OCI-LY1 (cell line): ENCODE measurements at regions not wholly inside any gene's neighbourhood (a gene's known extent, or its start where the extent isn't known, plus 50 kb on each side); places are given as distances from the start of the nearest gene placed in this dataset.

Experiments
- H2AFZ ChIP-seq: fragments of 200-600 bp; sonication (generic), shearing (Covaris generic); 2 replicates; pipeline ENCODE4 v1.6.0; 2014; ENCODE audit warnings: antibody characterized with exemption, mild to moderate bottlenecking, low read length
- H3F3A ChIP-seq: fragments of 200-600 bp; sonication (generic), shearing (Covaris generic); 2 replicates; pipeline ENCODE4 v1.6.0; 2014; ENCODE audit warnings: mild to moderate bottlenecking, antibody characterized with exemption, low read length, moderate library complexity; ENCODE audit not compliant: insufficient read depth
- H3K27ac ChIP-seq: fragments of 200-600 bp; sonication (generic); 2 replicates; pipeline ENCODE4 v1.5.1; 2014; ENCODE audit warnings: low read length, mixed run types, mild to moderate bottlenecking, low read depth; ENCODE audit not compliant: poor library complexity, severe bottlenecking
- H3K27me3 ChIP-seq: fragments of 200-600 bp; sonication (generic); 2 replicates; pipeline ENCODE4 v1.6.0; 2014; ENCODE audit warnings: antibody characterized with exemption, mild to moderate bottlenecking, low read length, moderate library complexity; ENCODE audit not compliant: insufficient read depth
- H3K36me3 ChIP-seq: fragments of 200-600 bp; sonication (generic); 2 replicates; pipeline ENCODE4 v1.6.1; 2014; ENCODE audit warnings: mild to moderate bottlenecking, antibody characterized with exemption, low read length, moderate library complexity, mixed read lengths; ENCODE audit not compliant: insufficient read depth
- H3K4me1 ChIP-seq: fragments of 200-600 bp; sonication (generic); 2 replicates; pipeline ENCODE4 v1.5.1; 2014; ENCODE audit warnings: mild to moderate bottlenecking, low read length, moderate library complexity; ENCODE audit not compliant: insufficient read depth, severe bottlenecking
- H3K4me2 ChIP-seq: fragments of 200-600 bp; sonication (generic), shearing (Covaris generic); 2 replicates; pipeline ENCODE4 v1.6.1; 2014; ENCODE audit warnings: low read length
- H3K4me3 ChIP-seq: fragments of 200-600 bp; sonication (generic); 2 replicates; pipeline ENCODE4 v1.5.1; 2014; ENCODE audit warnings: low read length, low read depth, mild to moderate bottlenecking, mixed read lengths; ENCODE audit not compliant: poor library complexity, severe bottlenecking
- H3K79me2 ChIP-seq: fragments of 200-600 bp; shearing (Covaris generic); 2 replicates; pipeline ENCODE4 v1.6.1; 2016; ENCODE audit warnings: mixed run types, low read length, mixed read lengths; ENCODE audit not compliant: insufficient read depth
- H3K9ac ChIP-seq: fragments of 200-600 bp; sonication (generic), shearing (Covaris generic); 2 replicates; pipeline ENCODE4 v1.6.1; 2014; ENCODE audit warnings: mild to moderate bottlenecking, low read length, mixed read lengths
- H3K9me2 ChIP-seq: fragments of 200-600 bp; sonication (generic), shearing (Covaris generic); 2 replicates; pipeline ENCODE4 v1.6.1; 2014; ENCODE audit warnings: low read depth, mild to moderate bottlenecking, low read length, mixed read lengths
- H3K9me3 ChIP-seq: fragments of 200-600 bp; shearing (Covaris generic); 2 replicates; pipeline ENCODE4 v1.6.1; 2014; ENCODE audit warnings: low read length, mixed read lengths
- H4K20me1 ChIP-seq: fragments of 200-600 bp; sonication (generic), shearing (Covaris generic); 2 replicates; pipeline ENCODE4 v1.6.0; 2016; ENCODE audit warnings: mild to moderate bottlenecking, low read length; ENCODE audit not compliant: insufficient read depth
- CTCF ChIP-seq: fragments of 200-600 bp; sonication (generic), shearing (Covaris generic); IDR thresholded peaks from 2 replicates; pipeline ENCODE4 v1.5.1; 2017; ENCODE audit warnings: mild to moderate bottlenecking, antibody characterized with exemption, low read length, moderate library complexity, mixed read lengths
- EZH2 ChIP-seq: fragments of 200-600 bp; sonication (generic), shearing (Covaris generic); IDR thresholded peaks from 2 replicates; pipeline ENCODE4 v1.8.0; 2017; ENCODE audit warnings: borderline replicate concordance, mixed run types, mild to moderate bottlenecking, antibody characterized with exemption, low read length, moderate library complexity, mixed read lengths

GRCh38 chr1:29630756-29631155 lies 394.4 kb downstream of the PTPRU start:
- no peaks in the 10 kb centered on the region for H3K9me2 ChIP-seq
- no peaks in the 10 kb centered on the region for H3K79me2 ChIP-seq
- no peaks in the 10 kb centered on the region for H4K20me1 ChIP-seq
- no peaks in the 10 kb centered on the region for H3K36me3 ChIP-seq
- no peak overlapping the region for H3K4me2 ChIP-seq
- H3K4me3 ChIP-seq = no peak overlapping the region
- H3K27ac ChIP-seq = no peak overlapping the region
- no peaks in the 10 kb centered on the region for H3K9me3 ChIP-seq
- no peak for TF ChIP-seq EZH2
- no peak for TF ChIP-seq CTCF
- H2AFZ ChIP-seq = no peak overlapping the region
- peaks cover 4% of the 10 kb centered on the region; the same call in 1 of the 2 replicates for H3K27me3 ChIP-seq
- no peak overlapping the region for H3K9ac ChIP-seq
- no peaks in the 10 kb centered on the region for H3F3A ChIP-seq
- no peaks in the 10 kb centered on the region for H3K4me1 ChIP-seq

GRCh38 chr1:29629814-29630516 lies 393.6 kb downstream of the PTPRU start:
- H3K9me3 ChIP-seq = no peaks in the 10 kb centered on the region
- no peaks in the 10 kb centered on the region for H3F3A ChIP-seq
- TF ChIP-seq CTCF = no peak
- no peak for TF ChIP-seq EZH2
- no peaks in the 10 kb centered on the region for H3K79me2 ChIP-seq
- H3K36me3 ChIP-seq = no peaks in the 10 kb centered on the region
- H4K20me1 ChIP-seq = no peaks in the 10 kb centered on the region
- H3K4me2 ChIP-seq = no peak overlapping the region
- no peak overlapping the region for H3K27ac ChIP-seq
- H3K9me2 ChIP-seq = no peaks in the 10 kb centered on the region
- H3K9ac ChIP-seq = no peak overlapping the region
- no peak overlapping the region for H3K4me3 ChIP-seq
- no peaks in the 10 kb centered on the region for H3K27me3 ChIP-seq
- H3K4me1 ChIP-seq = no peaks in the 10 kb centered on the region
- no peak overlapping the region for H2AFZ ChIP-seq

- Histone ChIP-seq H3K27me3 (no peaks in the 10 kb centered on the region), H3F3A (no peaks in the 10 kb centered on the region), H3K4me2 (no peak overlapping the region), H3K9ac (no peak overlapping the region), H3K4me1 (no peaks in the 10 kb centered on the region), H3K27ac (no peak overlapping the region), H3K4me3 (no peak overlapping the region), H3K9me3 (no peaks in the 10 kb centered on the region), H4K20me1 (no peaks in the 10 kb centered on the region), H2AFZ (no peak overlapping the region), H3K36me3 (no peaks in the 10 kb centered on the region), H3K79me2 (no peaks in the 10 kb centered on the region), H3K9me2 (no peaks in the 10 kb centered on the region)
- TF ChIP-seq CTCF (no peak), EZH2 (no peak)
These were observed 393.1 kb downstream of the PTPRU start for GRCh38 chr1:29629401-29629800.
